ENCODE measurements at regions not wholly inside any gene's neighbourhood (a gene's known extent, or its start where the extent isn't known, plus 50 kb on each side); places are given as distances from the start of the nearest gene placed in this dataset.

- TF ChIP-seq CTCF (IDR thresholded peaks at IDR 0.05; ENCODE audit: low read depth, low read length) (no peak), EZH2phosphoT487 (IDR thresholded peaks at IDR 0.05; ENCODE audit: low read depth) (no peak)
Measured at GRCh38 chr17:33778505-33779233, 476.4 kb upstream of the CCL2 start.

Data from OCI-LY3 (cell line).